CD14-positive monocyte (primary cell): ENCODE measurements at regions not wholly inside any gene's neighbourhood (a gene's known extent, or its start where the extent isn't known, plus 50 kb on each side); places are given as distances from the start of the nearest gene placed in this dataset.

Source experiments
- DNase-seq, 3 donors: peaks; one replicate each; pipeline ENCODE4 v3.0.0-alpha.2; 2011 to 2022
- H2AFZ ChIP-seq: 2 replicates; pipeline ENCODE4 v1.6.0; 2012; ENCODE audit warnings: mild to moderate bottlenecking, low read depth, low read length, inconsistent platforms; ENCODE audit not compliant: insufficient read depth, poor library complexity, severe bottlenecking
- H3K27ac ChIP-seq, 2 donors: 1 replicate in 1 of 2; 2 replicates in 1 of 2; pipeline ENCODE4 v1.5.1; 2012 to 2013; ENCODE audit warnings: low read length in 2 of 2, control low read depth in 1 of 2, inconsistent platforms in 1 of 2, low read depth in 1 of 2, mild to moderate bottlenecking in 1 of 2
- H3K27me3 ChIP-seq, 2 donors: one replicate each; pipeline versions ENCODE4 v1.6.0 to v1.6.1; 2011 to 2013; ENCODE audit warnings: low read length in 2 of 2; ENCODE audit not compliant: control insufficient read depth in 2 of 2, insufficient read depth in 2 of 2
- H3K36me3 ChIP-seq, 2 donors: replicated peaks in 1 of 2; 1 replicate in 1 of 2; 2 replicates in 1 of 2; pipeline versions ENCODE4 v1.5.1 to v1.6.1; 2012 to 2013; ENCODE audit warnings: low read length in 2 of 2, control low read depth in 1 of 2, inconsistent platforms in 1 of 2, mild to moderate bottlenecking in 1 of 2; ENCODE audit not compliant: insufficient read depth in 2 of 2, control insufficient read depth in 1 of 2
- H3K4me1 ChIP-seq, 2 donors: 1 replicate in 1 of 2; 2 replicates in 1 of 2; pipeline versions ENCODE4 v1.5.1 to v1.6.1; 2012 to 2013; ENCODE audit warnings: low read length in 2 of 2, control low read depth in 1 of 2, inconsistent platforms in 1 of 2, mild to moderate bottlenecking in 1 of 2, moderate library complexity in 1 of 2; ENCODE audit not compliant: insufficient read depth in 2 of 2, control insufficient read depth in 1 of 2
- H3K4me2 ChIP-seq: replicated peaks from 2 replicates; pipeline ENCODE3; 2012; ENCODE audit warnings: low read length, moderate library complexity, mild to moderate bottlenecking; ENCODE audit not compliant: poor library complexity, severe bottlenecking; ENCODE audit errors: extremely low read depth
- H3K4me3 ChIP-seq, 3 experiments: fragments of 200-600 bp in 1 of 3; sonication (generic) in 1 of 3; replicated peaks in 1 of 3; 1 replicate in 2 of 3; 2 replicates in 1 of 3; pipeline ENCODE4 v1.5.1; 2011 to 2013; ENCODE audit warnings: low read length in 3 of 3, mild to moderate bottlenecking in 3 of 3, control low read depth in 2 of 3, low read depth in 2 of 3, inconsistent platforms in 1 of 3, moderate library complexity in 1 of 3
- H3K79me2 ChIP-seq: 2 replicates; pipeline ENCODE4 v1.6.0; 2012; ENCODE audit warnings: mild to moderate bottlenecking, control low read depth, inconsistent platforms, low read length, moderate library complexity; ENCODE audit not compliant: insufficient read depth
- H3K9ac ChIP-seq: 2 replicates; pipeline ENCODE4 v1.6.0; 2017; ENCODE audit warnings: low read length, mild to moderate bottlenecking; ENCODE audit not compliant: insufficient read depth, poor library complexity, severe bottlenecking
- H3K9me3 ChIP-seq, 2 donors: replicated peaks in 1 of 2; 1 replicate in 1 of 2; 2 replicates in 1 of 2; pipeline versions ENCODE4 v1.5.1 to v1.6.1; 2012 to 2013; ENCODE audit warnings: low read length in 2 of 2, control low read depth in 1 of 2; ENCODE audit not compliant: control insufficient read depth in 1 of 2, insufficient read depth in 1 of 2
- H4K20me1 ChIP-seq: 2 replicates; pipeline ENCODE4 v1.6.0; 2012; ENCODE audit warnings: mild to moderate bottlenecking, low read length, control low read depth, moderate library complexity; ENCODE audit not compliant: insufficient read depth
- H3K27ac Mint-ChIP-seq, 7 donors: one replicate each; pipeline ENCODE4 v1.8.0; 2020; ENCODE audit warnings: mild to moderate bottlenecking in 7 of 7, mixed read lengths in 7 of 7, moderate library complexity in 6 of 7, inconsistent platforms in 2 of 7
- H3K27me3 Mint-ChIP-seq, 3 donors: one replicate each; pipeline ENCODE4 v1.8.0; 2021 to 2022; ENCODE audit warnings: low read depth in 3 of 3, mild to moderate bottlenecking in 3 of 3, mixed read lengths in 3 of 3, moderate library complexity in 3 of 3, inconsistent platforms in 1 of 3
- H3K36me3 Mint-ChIP-seq, 2 donors: one replicate each; pipeline ENCODE4 v1.8.0; 2020; ENCODE audit warnings: mixed read lengths in 2 of 2, inconsistent platforms in 1 of 2, mild to moderate bottlenecking in 1 of 2
- H3K4me1 Mint-ChIP-seq: one replicate; pipeline ENCODE4 v1.8.0; 2020; ENCODE audit warnings: mild to moderate bottlenecking, mixed read lengths
- H3K4me3 Mint-ChIP-seq, 2 donors: one replicate each; pipeline ENCODE4 v1.8.0; 2020; ENCODE audit warnings: mild to moderate bottlenecking in 2 of 2, mixed read lengths in 2 of 2, moderate library complexity in 1 of 2
- H3K9me3 Mint-ChIP-seq, 7 donors: one replicate each; pipeline ENCODE4 v1.8.0; 2020 to 2022; ENCODE audit warnings: mixed read lengths in 7 of 7, mild to moderate bottlenecking in 6 of 7, moderate library complexity in 6 of 7, inconsistent platforms in 2 of 7
- WGBS: methylation state at CpG from one replicate; pipeline ENCODE4 v1.1.5; 2013; ENCODE audit warnings: missing lambda C conversion rate; ENCODE audit not compliant: insufficient coverage; 5-methylcytosine and 5-hydroxymethylcytosine counted together
- intact Hi-C, 2 donors: fragments of 100-400 bp; cut with micrococcal nuclease; formaldehyde crosslinking; loops; one replicate each; pipeline versions ENCODE4 v1.15.0 to v1.15.1; 2023
- TF ChIP-seq, protein P1 (sequence below): fragments of 200-600 bp; IDR thresholded peaks from one replicate; pipeline ENCODE4 v1.8.0; 2022; ENCODE audit warnings: antibody characterized with exemption, mild to moderate bottlenecking

DNA sequence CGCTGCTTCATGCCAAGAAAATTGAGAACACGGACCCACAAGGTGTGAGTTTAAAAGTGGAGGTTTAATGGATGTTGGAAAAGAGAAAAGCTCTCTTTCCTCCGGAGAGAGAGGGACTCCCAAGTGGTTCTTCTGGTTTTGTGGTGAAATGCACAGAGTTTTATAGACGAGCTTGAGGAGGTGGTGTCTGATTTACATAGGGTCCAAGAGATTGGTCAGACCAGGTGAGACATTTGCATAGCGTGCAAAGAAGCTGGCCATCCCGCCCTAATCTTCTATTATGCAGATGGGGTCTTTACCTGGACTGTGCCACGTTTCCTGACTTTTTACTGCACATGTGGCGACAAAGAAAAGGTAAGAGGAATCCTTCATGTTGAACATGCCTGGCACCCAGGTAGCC lies 236.4 kb upstream of the PCDH9 start:
- no peaks in the 10 kb centered on the region for H3K4me1 Mint-ChIP-seq
- no peaks in the 10 kb centered on the region for H4K20me1 ChIP-seq
- TF ChIP-seq, protein P1, sequence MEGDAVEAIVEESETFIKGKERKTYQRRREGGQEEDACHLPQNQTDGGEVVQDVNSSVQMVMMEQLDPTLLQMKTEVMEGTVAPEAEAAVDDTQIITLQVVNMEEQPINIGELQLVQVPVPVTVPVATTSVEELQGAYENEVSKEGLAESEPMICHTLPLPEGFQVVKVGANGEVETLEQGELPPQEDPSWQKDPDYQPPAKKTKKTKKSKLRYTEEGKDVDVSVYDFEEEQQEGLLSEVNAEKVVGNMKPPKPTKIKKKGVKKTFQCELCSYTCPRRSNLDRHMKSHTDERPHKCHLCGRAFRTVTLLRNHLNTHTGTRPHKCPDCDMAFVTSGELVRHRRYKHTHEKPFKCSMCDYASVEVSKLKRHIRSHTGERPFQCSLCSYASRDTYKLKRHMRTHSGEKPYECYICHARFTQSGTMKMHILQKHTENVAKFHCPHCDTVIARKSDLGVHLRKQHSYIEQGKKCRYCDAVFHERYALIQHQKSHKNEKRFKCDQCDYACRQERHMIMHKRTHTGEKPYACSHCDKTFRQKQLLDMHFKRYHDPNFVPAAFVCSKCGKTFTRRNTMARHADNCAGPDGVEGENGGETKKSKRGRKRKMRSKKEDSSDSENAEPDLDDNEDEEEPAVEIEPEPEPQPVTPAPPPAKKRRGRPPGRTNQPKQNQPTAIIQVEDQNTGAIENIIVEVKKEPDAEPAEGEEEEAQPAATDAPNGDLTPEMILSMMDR = no peak
- no peak for DNase-seq
- no peaks in the 10 kb centered on the region for H3K27me3 ChIP-seq
- no peak overlapping the region for H3K9ac ChIP-seq
- no peaks in the 10 kb centered on the region for H3K36me3 ChIP-seq
- H3K79me2 ChIP-seq = no peaks in the 10 kb centered on the region
- no peaks in the 10 kb centered on the region for H3K4me1 ChIP-seq
- H3K27ac ChIP-seq = no peak overlapping the region
- no peak overlapping the region for H3K27ac Mint-ChIP-seq
- H3K4me2 ChIP-seq = no peak overlapping the region
- peaks cover 0 to 1% (median 0%) of the 10 kb centered on the region in 3 donors for H3K27me3 Mint-ChIP-seq
- intact Hi-C loops = no loop called here
- H3K9me3 Mint-ChIP-seq = peaks cover 11 to 20% (median 14%) of the 10 kb centered on the region in 7 donors
- peaks cover 7 to 11% of the 10 kb centered on the region in 2 donors for H3K9me3 ChIP-seq
- H3K36me3 Mint-ChIP-seq = no peaks in the 10 kb centered on the region
- no peak overlapping the region for H2AFZ ChIP-seq
- WGBS = 89% methylated on average over 8 of the region's 8 CpGs
- no peak overlapping the region for H3K4me3 Mint-ChIP-seq
- no peak overlapping the region for H3K4me3 ChIP-seq

DNA sequence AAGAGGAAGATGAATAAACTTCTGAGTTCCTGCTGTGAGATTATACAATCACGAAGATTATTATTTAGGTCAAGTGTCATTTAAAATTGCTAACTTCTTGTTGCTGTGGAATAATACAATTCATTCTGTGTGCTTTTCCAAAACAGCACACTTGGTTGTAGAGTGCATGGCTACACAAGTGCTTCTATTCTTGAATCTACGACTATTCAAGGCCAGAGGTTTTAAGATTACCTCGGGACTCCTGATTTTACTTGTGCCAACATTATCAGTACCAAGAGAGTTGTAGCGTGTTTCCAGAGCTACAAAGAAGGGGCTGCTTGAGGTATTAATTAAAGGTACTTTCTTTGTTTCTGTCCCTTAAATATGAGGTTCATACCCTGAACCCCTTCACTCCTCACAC lies 234.0 kb upstream of the PCDH9 start:
- intact Hi-C loops = no loop called here
- peaks cover 0 to 1% (median 0%) of the 10 kb centered on the region in 3 donors for H3K27me3 Mint-ChIP-seq
- Histone ChIP-seq H3K36me3 (no peaks in the 10 kb centered on the region), H3K4me3 (no peak overlapping the region), H3K9me3 (no peaks in the 10 kb centered on the region), H3K79me2 (no peaks in the 10 kb centered on the region), H3K27ac (no peak overlapping the region), H3K27me3 (no peaks in the 10 kb centered on the region), H2AFZ (no peak overlapping the region), H3K4me1 (no peaks in the 10 kb centered on the region), H4K20me1 (no peaks in the 10 kb centered on the region), H3K4me2 (no peak overlapping the region), H3K9ac (no peak overlapping the region)
- no peak overlapping the region for H3K27ac Mint-ChIP-seq
- H3K4me3 Mint-ChIP-seq = no peak overlapping the region
- TF ChIP-seq, protein P1 = no peak
- no peak for DNase-seq
- WGBS = 83% methylated on average over 1 of the region's 4 CpGs
- H3K4me1 Mint-ChIP-seq = no peaks in the 10 kb centered on the region
- peaks cover 1 to 11% (median 7%) of the 10 kb centered on the region in 7 donors for H3K9me3 Mint-ChIP-seq
- no peaks in the 10 kb centered on the region for H3K36me3 Mint-ChIP-seq
